ENCODE measurements at regions not wholly inside any gene's neighbourhood (a gene's known extent, or its start where the extent isn't known, plus 50 kb on each side); places are given as distances from the start of the nearest gene placed in this dataset.
"Not testable (repeated sequence)": the region's sequence is repeated elsewhere in the genome, so short reads cannot be mapped to it uniquely, and the experiment has no call there.

DNA sequence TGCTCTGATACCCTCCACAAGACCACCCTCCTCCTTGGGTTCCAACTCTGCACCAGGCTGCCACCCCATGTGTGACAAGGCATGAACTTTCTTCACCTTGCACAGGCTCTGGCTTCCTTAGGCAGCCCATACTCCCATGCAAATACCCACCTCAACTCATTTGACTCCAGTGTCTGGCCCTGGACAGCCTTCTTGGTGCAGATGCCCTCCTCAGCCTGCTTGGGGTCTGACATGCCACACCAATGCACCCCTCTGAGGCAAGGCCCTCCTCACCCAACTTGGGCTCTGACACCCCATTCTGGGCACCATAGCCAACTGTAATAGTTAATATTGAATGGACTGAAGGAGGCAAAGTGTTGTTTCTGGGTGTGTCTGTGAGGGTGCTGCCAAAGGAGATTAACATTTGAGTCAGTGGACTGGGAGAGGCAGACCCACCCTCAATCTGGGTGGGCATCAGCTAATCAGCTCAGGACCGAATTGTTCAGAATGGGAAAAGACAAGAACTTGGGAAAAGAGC is 115.0 kb upstream of the EPB41L4A start:
- H3K9ac ChIP-seq (ENCODE audit: low read length in 2 of 2): no peak overlapping the region
- no peaks in the 10 kb centered on the region for H3K9me3 ChIP-seq (ENCODE audit: control insufficient read depth in 2 of 2, low read length in 2 of 2)
- no peaks in the 10 kb centered on the region for H3K27me3 ChIP-seq (ENCODE audit: control insufficient read depth in 1 of 2, insufficient read depth in 2 of 2, low read length in 2 of 2)
- H3K4me3 ChIP-seq (ENCODE audit: low read length in 2 of 2): no peak overlapping the region
- H3K36me3 ChIP-seq (ENCODE audit: control insufficient read depth in 2 of 2, insufficient read depth in 2 of 2, low read length in 2 of 2): no peaks in the 10 kb centered on the region
- H3K27ac ChIP-seq (ENCODE audit: low read length): no peak overlapping the region
- no peaks in the 10 kb centered on the region for H3K4me1 ChIP-seq (ENCODE audit: control insufficient read depth, insufficient read depth, low read length)

DNA sequence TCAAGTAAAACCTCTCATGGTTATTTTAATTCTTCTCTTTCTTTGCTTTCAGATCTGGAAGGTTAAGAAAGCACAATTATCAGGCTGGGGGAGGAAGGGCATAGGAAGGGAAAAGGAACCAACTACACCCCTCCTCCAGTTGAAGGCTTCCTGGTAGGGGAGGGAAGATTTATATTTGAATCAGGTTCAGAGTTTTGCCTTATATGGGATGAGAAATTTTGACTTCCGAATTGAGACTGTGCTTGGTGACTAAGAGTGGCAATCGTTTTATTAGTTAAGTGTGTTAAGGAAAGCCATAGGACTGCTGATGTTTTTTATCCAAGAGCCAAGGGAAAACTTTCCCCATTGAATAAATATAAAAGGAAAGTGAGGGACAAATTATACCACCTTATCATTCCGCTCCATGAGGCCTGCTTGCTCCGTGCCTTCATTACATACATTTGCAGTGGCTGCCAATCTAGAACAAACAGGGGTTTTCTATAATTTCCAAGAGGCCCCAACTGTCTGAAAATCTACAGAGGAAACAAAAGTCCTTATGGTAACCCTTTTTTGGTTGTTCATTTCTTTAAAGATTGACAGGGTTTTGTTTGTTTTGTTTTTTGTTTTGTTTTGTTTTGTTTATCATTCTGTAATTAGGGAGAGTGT is 115.7 kb upstream of the EPB41L4A start:
- Histone ChIP-seq H3K4me1 (ENCODE audit: control insufficient read depth, insufficient read depth, low read length) (no peaks in the 10 kb centered on the region), H3K36me3 (ENCODE audit: control insufficient read depth in 2 of 2, insufficient read depth in 2 of 2, low read length in 2 of 2) (no peaks in the 10 kb centered on the region), H3K27me3 (ENCODE audit: control insufficient read depth in 1 of 2, insufficient read depth in 2 of 2, low read length in 2 of 2) (no peaks in the 10 kb centered on the region), H3K9me3 (ENCODE audit: control insufficient read depth in 2 of 2, low read length in 2 of 2) (no peaks in the 10 kb centered on the region), H3K27ac (ENCODE audit: low read length) (no peak overlapping the region), H3K9ac (ENCODE audit: low read length in 2 of 2) (no peak overlapping the region), H3K4me3 (ENCODE audit: low read length in 2 of 2) (no peak overlapping the region)

- Histone ChIP-seq H3K4me3 (ENCODE audit: low read length in 2 of 2) (no peak overlapping the region), H3K27me3 (ENCODE audit: control insufficient read depth in 1 of 2, insufficient read depth in 2 of 2, low read length in 2 of 2) (no peaks in the 10 kb centered on the region), H3K4me1 (ENCODE audit: control insufficient read depth, insufficient read depth, low read length) (no peaks in the 10 kb centered on the region), H3K9ac (ENCODE audit: low read length in 2 of 2) (no peak overlapping the region), H3K36me3 (ENCODE audit: control insufficient read depth in 2 of 2, insufficient read depth in 2 of 2, low read length in 2 of 2) (no peaks in the 10 kb centered on the region), H3K27ac (ENCODE audit: low read length) (no peak overlapping the region), H3K9me3 (ENCODE audit: control insufficient read depth in 2 of 2, low read length in 2 of 2) (no peaks in the 10 kb centered on the region)
Measured at GRCh38 chr5:112535356-112535755, 116.3 kb upstream of the EPB41L4A start.

DNA sequence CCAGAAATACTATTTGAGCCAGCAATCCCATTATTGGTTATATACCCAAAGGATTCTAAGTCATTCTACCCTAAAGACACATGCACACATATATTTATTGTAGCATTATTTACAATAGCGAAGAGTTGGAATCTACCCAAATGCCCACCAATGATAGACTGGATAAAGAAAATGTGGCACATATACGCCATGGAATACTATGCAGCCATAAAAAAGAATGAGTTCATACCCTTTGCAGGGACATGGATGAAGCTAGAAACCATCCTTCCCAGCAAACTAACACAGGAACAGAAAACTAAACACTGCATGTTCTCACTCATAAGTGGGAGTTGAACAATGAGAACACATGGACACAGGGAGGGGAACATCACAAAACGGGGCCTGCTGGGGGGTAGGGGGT is 125.5 kb upstream of the EPB41L4A start:
- not testable (repeated sequence) for H3K27me3 ChIP-seq (ENCODE audit: control insufficient read depth in 1 of 2, insufficient read depth in 2 of 2, low read length in 2 of 2); H3K9me3 ChIP-seq (ENCODE audit: control insufficient read depth in 2 of 2, low read length in 2 of 2); H3K4me3 ChIP-seq (ENCODE audit: low read length in 2 of 2); H3K27ac ChIP-seq (ENCODE audit: low read length); H3K4me1 ChIP-seq (ENCODE audit: control insufficient read depth, insufficient read depth, low read length); H3K36me3 ChIP-seq (ENCODE audit: control insufficient read depth in 2 of 2, insufficient read depth in 2 of 2, low read length in 2 of 2); H3K9ac ChIP-seq (ENCODE audit: low read length in 2 of 2)

DNA sequence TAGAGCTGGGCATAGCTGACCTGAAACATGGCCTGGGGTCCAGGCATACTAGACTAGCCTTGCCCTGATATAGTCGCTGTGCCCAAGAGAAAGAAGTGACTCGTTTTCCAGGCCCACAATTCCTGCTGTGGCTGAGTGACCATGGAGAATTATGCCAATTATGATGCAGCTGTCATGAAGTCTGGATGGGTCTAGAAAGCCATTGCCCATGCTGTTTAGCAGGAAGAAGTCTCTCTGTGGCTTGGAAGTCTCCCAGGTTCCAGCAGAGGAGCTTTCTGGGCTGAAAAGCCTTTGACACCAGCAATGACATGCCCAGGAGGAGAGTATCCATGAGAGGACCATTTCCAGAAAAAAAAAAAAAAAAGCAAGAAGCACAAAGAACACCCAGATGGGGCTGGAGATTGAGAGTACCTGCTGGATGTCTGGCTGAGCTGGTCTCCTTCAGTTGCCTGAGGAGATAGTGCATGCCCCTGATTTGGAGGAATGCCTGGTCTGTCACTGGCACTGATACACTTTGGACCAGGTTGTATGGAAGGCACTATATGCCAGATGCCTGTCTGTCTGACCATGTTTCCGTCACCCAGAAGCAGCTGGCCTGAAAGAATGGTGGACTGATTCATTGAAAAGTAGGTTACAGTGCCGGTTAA is 128.0 kb upstream of the EPB41L4A start:
- Histone ChIP-seq H3K9ac (ENCODE audit: low read length in 2 of 2) (no peak overlapping the region), H3K27me3 (ENCODE audit: control insufficient read depth in 1 of 2, insufficient read depth in 2 of 2, low read length in 2 of 2) (no peaks in the 10 kb centered on the region), H3K4me3 (ENCODE audit: low read length in 2 of 2) (no peak overlapping the region), H3K36me3 (ENCODE audit: control insufficient read depth in 2 of 2, insufficient read depth in 2 of 2, low read length in 2 of 2) (no peaks in the 10 kb centered on the region), H3K4me1 (ENCODE audit: control insufficient read depth, insufficient read depth, low read length) (peaks cover 4% of the 10 kb centered on the region), H3K27ac (ENCODE audit: low read length) (no peak overlapping the region), H3K9me3 (ENCODE audit: control insufficient read depth in 2 of 2, low read length in 2 of 2) (no peaks in the 10 kb centered on the region)

DNA sequence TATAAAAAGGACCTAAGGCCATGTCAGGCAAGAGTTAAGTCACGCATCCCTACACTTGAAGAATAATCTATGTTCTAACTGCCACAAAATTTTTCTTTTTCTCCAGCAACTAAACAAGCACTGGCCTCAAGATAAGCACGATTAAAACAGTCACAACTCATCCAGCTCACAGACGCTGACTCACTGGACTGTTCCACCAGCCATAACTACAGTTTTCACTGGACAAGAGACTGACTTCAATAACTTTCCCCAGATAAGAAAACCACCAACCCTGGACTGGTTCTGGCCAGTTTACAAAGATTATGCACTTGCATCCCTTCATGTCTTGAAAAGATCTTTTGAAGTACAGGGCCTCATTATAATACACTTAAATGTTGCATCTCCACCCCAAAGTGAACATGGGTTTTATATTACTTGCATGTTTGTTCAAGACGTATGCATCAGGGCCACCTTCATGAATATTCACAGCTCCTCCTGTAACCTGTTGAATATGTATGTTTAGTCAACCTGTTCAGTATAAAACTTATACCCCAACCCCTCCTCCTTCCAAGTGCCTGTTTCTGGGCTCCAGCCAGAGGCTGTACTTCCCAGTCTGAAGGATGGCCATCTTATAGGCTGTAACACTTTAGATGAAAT is 129.3 kb upstream of the EPB41L4A start:
- no peaks in the 10 kb centered on the region for H3K36me3 ChIP-seq (ENCODE audit: control insufficient read depth in 2 of 2, insufficient read depth in 2 of 2, low read length in 2 of 2)
- no peak overlapping the region for H3K9ac ChIP-seq (ENCODE audit: low read length in 2 of 2)
- no peaks in the 10 kb centered on the region for H3K9me3 ChIP-seq (ENCODE audit: control insufficient read depth in 2 of 2, low read length in 2 of 2)
- H3K27ac ChIP-seq (ENCODE audit: low read length): no peak overlapping the region
- no peaks in the 10 kb centered on the region for H3K27me3 ChIP-seq (ENCODE audit: control insufficient read depth in 1 of 2, insufficient read depth in 2 of 2, low read length in 2 of 2)
- no peak overlapping the region for H3K4me3 ChIP-seq (ENCODE audit: low read length in 2 of 2)
- peaks cover 13% of the 10 kb centered on the region for H3K4me1 ChIP-seq (ENCODE audit: control insufficient read depth, insufficient read depth, low read length)

- H3K9ac ChIP-seq (ENCODE audit: low read length in 2 of 2): no peak overlapping the region
- no peak overlapping the region for H3K27ac ChIP-seq (ENCODE audit: low read length)
- H3K36me3 ChIP-seq (ENCODE audit: control insufficient read depth in 2 of 2, insufficient read depth in 2 of 2, low read length in 2 of 2): no peaks in the 10 kb centered on the region
- no peaks in the 10 kb centered on the region for H3K9me3 ChIP-seq (ENCODE audit: control insufficient read depth in 2 of 2, low read length in 2 of 2)
- H3K4me3 ChIP-seq (ENCODE audit: low read length in 2 of 2): no peak overlapping the region
- H3K27me3 ChIP-seq (ENCODE audit: control insufficient read depth in 1 of 2, insufficient read depth in 2 of 2, low read length in 2 of 2): no peaks in the 10 kb centered on the region
- peaks cover 13% of the 10 kb centered on the region for H3K4me1 ChIP-seq (ENCODE audit: control insufficient read depth, insufficient read depth, low read length)
Measured at GRCh38 chr5:112549127-112549526, 130.1 kb upstream of the EPB41L4A start.

DNA sequence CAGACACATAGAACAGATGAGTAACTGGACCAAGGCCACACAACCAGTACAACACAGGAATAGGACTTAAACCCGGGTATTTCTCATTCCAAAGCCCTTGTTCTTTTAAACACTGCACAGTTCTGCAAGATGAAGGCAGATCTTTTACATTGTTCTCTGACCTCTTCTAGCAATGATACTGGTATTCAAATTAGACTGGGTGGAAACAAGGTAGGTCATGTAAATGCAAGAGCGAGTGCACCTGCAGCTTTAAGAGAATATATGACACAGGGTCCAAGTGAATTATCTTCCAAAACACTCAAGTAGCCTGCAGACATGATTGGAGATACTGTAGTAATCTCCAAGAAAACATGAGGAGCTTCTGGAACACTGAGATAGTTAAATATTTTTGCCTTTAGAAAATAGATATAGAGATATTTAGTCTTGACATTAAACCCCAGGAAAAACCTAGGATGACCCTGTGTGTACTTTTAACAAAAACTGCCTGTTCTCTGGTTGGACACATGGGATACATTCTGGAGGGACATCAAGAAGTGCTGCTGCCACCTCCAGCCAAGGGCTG is 130.6 kb upstream of the EPB41L4A start:
- Histone ChIP-seq H3K9me3 (ENCODE audit: control insufficient read depth in 2 of 2, low read length in 2 of 2) (no peaks in the 10 kb centered on the region), H3K36me3 (ENCODE audit: control insufficient read depth in 2 of 2, insufficient read depth in 2 of 2, low read length in 2 of 2) (no peaks in the 10 kb centered on the region), H3K27me3 (ENCODE audit: control insufficient read depth in 1 of 2, insufficient read depth in 2 of 2, low read length in 2 of 2) (no peaks in the 10 kb centered on the region), H3K9ac (ENCODE audit: low read length in 2 of 2) (no peak overlapping the region), H3K4me1 (ENCODE audit: control insufficient read depth, insufficient read depth, low read length) (peaks cover 13% of the 10 kb centered on the region), H3K4me3 (ENCODE audit: low read length in 2 of 2) (no peak overlapping the region), H3K27ac (ENCODE audit: low read length) (no peak overlapping the region)

- H3K27me3 ChIP-seq (ENCODE audit: control insufficient read depth in 1 of 2, insufficient read depth in 2 of 2, low read length in 2 of 2): no peaks in the 10 kb centered on the region
- H3K9me3 ChIP-seq (ENCODE audit: control insufficient read depth in 2 of 2, low read length in 2 of 2): no peaks in the 10 kb centered on the region
- no peaks in the 10 kb centered on the region for H3K36me3 ChIP-seq (ENCODE audit: control insufficient read depth in 2 of 2, insufficient read depth in 2 of 2, low read length in 2 of 2)
- H3K9ac ChIP-seq (ENCODE audit: low read length in 2 of 2): no peak overlapping the region
- H3K27ac ChIP-seq (ENCODE audit: low read length): no peak overlapping the region
- peaks cover 18% of the 10 kb centered on the region for H3K4me1 ChIP-seq (ENCODE audit: control insufficient read depth, insufficient read depth, low read length)
- H3K4me3 ChIP-seq (ENCODE audit: low read length in 2 of 2): no peak overlapping the region
Measured at GRCh38 chr5:112551419-112552032, 132.4 kb upstream of the EPB41L4A start.

GRCh38 chr5:112552216-112552615 is 133.1 kb upstream of the EPB41L4A start:
- Histone ChIP-seq H3K4me3 (ENCODE audit: low read length in 2 of 2) (no peak overlapping the region), H3K4me1 (ENCODE audit: control insufficient read depth, insufficient read depth, low read length) (peaks cover 17% of the 10 kb centered on the region), H3K27me3 (ENCODE audit: control insufficient read depth in 1 of 2, insufficient read depth in 2 of 2, low read length in 2 of 2) (no peaks in the 10 kb centered on the region), H3K27ac (ENCODE audit: low read length) (no peak overlapping the region), H3K9me3 (ENCODE audit: control insufficient read depth in 2 of 2, low read length in 2 of 2) (no peaks in the 10 kb centered on the region), H3K9ac (ENCODE audit: low read length in 2 of 2) (no peak overlapping the region), H3K36me3 (ENCODE audit: control insufficient read depth in 2 of 2, insufficient read depth in 2 of 2, low read length in 2 of 2) (no peaks in the 10 kb centered on the region)
